WTC11 (cell line): ENCODE measurements at regions not wholly inside any gene's neighbourhood (a gene's known extent, or its start where the extent isn't known, plus 50 kb on each side); places are given as distances from the start of the nearest gene placed in this dataset.

Source experiments
- ATAC-seq: fragments of 200-7000 bp; cut with Tn5 transposase; 2 replicates; pipeline ENCODE4 v1.10.0; 2021; ENCODE audit warnings: mild to moderate bottlenecking, moderate library complexity
- CTCF ChIA-PET: fragments of 300-600 bp; sonication (Branson Sonifier 250); formaldehyde crosslinking; loops from one replicate; lab custom pipeline; 2021; ENCODE audit warnings: antibody characterized with exemption; lab: Charles Lee
- POLR2A ChIA-PET: fragments of 350-600 bp; sonication (Branson Sonifier 250); formaldehyde crosslinking; loops from one replicate; lab custom pipeline; 2021; ENCODE audit warnings: antibody characterized with exemption; lab: Charles Lee
- DNase-seq: peaks from one replicate; pipeline ENCODE4 v3.0.0; 2021; ENCODE audit warnings: low spot score
- H3K27ac Mint-ChIP-seq: 2 replicates; pipeline ENCODE4 v1.8.0; 2021; ENCODE audit warnings: mixed read lengths
- H3K27me3 Mint-ChIP-seq: 2 replicates; pipeline ENCODE4 v1.8.0; 2021; ENCODE audit warnings: low read depth, mild to moderate bottlenecking, moderate library complexity, mixed read lengths
- H3K36me3 Mint-ChIP-seq: 2 replicates; pipeline ENCODE4 v1.8.0; 2021; ENCODE audit warnings: mixed read lengths
- H3K4me1 Mint-ChIP-seq: 2 replicates; pipeline ENCODE4 v1.8.0; 2022; ENCODE audit warnings: mixed read lengths
- H3K4me3 Mint-ChIP-seq: 2 replicates; pipeline ENCODE4 v1.8.0; 2021; ENCODE audit warnings: mild to moderate bottlenecking, moderate library complexity, mixed read lengths
- H3K9me3 Mint-ChIP-seq: 2 replicates; pipeline ENCODE4 v1.8.0; 2021; ENCODE audit warnings: mixed read lengths
- CREM ChIP-seq: sonication (generic); formaldehyde crosslinking; IDR thresholded peaks from 2 replicates; pipeline ENCODE4 v1.8.1; 2022; ENCODE audit warnings: mild to moderate bottlenecking, missing genetic modification reagents, moderate library complexity
- ESRRA ChIP-seq: sonication (generic); formaldehyde crosslinking; IDR thresholded peaks from 2 replicates; pipeline ENCODE4 v1.8.1; 2022; ENCODE audit warnings: mild to moderate bottlenecking, missing genetic modification reagents, borderline replicate concordance
- FOXK1 ChIP-seq: sonication (generic); formaldehyde crosslinking; IDR thresholded peaks from 2 replicates; pipeline ENCODE4 v1.8.0; 2022; ENCODE audit warnings: mild to moderate bottlenecking, moderate library complexity, missing genetic modification reagents
- FOXP1 ChIP-seq: sonication (generic); formaldehyde crosslinking; IDR thresholded peaks from 2 replicates; pipeline ENCODE4 v1.8.0; 2022; ENCODE audit warnings: missing genetic modification reagents, mild to moderate bottlenecking, moderate library complexity, borderline replicate concordance
- FOXP4 ChIP-seq: sonication (generic); formaldehyde crosslinking; IDR thresholded peaks from 2 replicates; pipeline ENCODE4 v1.8.0; 2022; ENCODE audit warnings: mild to moderate bottlenecking, missing genetic modification reagents
- GABPB1 ChIP-seq: sonication (generic); formaldehyde crosslinking; IDR thresholded peaks from 2 replicates; pipeline ENCODE4 v1.8.1; 2023; ENCODE audit warnings: mild to moderate bottlenecking, missing genetic modification reagents
- MXD4 ChIP-seq: fragments of 250-450 bp; sonication (Bioruptor Pico); IDR thresholded peaks from 2 replicates; pipeline ENCODE4 v1.8.0; 2021; ENCODE audit warnings: mild to moderate bottlenecking, moderate library complexity, borderline replicate concordance
- NFATC4 ChIP-seq: fragments of 250-450 bp; sonication (Bioruptor Pico); IDR thresholded peaks from 2 replicates; pipeline ENCODE4 v1.9.0; 2021; ENCODE audit warnings: mild to moderate bottlenecking
- NFE2L1 ChIP-seq: sonication (generic); formaldehyde crosslinking; IDR thresholded peaks from 2 replicates; pipeline ENCODE4 v1.8.1; 2023; ENCODE audit warnings: missing genetic modification reagents
- NFYB ChIP-seq: sonication (generic); formaldehyde crosslinking; conservative IDR thresholded peaks from 2 replicates; pipeline ENCODE4 v1.8.0; 2022; ENCODE audit warnings: low read depth, missing genetic modification reagents
- NR1H2 ChIP-seq: sonication (generic); formaldehyde crosslinking; IDR thresholded peaks from 2 replicates; pipeline ENCODE4 v1.9.0; 2021; ENCODE audit warnings: mild to moderate bottlenecking, moderate library complexity, missing genetic modification reagents
- OVOL2 ChIP-seq: fragments of 250-450 bp; sonication (Bioruptor Pico); IDR thresholded peaks from 2 replicates; pipeline ENCODE4 v1.9.0; 2021; ENCODE audit warnings: mild to moderate bottlenecking, borderline replicate concordance
- PRRX2 ChIP-seq: fragments of 250-450 bp; sonication (Bioruptor Pico); IDR thresholded peaks from 2 replicates; pipeline ENCODE4 v1.8.0; 2021; ENCODE audit warnings: mild to moderate bottlenecking
- SMAD4 ChIP-seq: sonication (generic); formaldehyde crosslinking; IDR thresholded peaks from 2 replicates; pipeline ENCODE4 v1.8.0; 2022; ENCODE audit warnings: mild to moderate bottlenecking, missing genetic modification reagents
- TEAD1 ChIP-seq: sonication (generic); formaldehyde crosslinking; IDR thresholded peaks from 2 replicates; pipeline ENCODE4 v1.8.0; 2022; ENCODE audit warnings: mild to moderate bottlenecking, missing genetic modification reagents
- TEAD4 ChIP-seq: sonication (generic); formaldehyde crosslinking; IDR thresholded peaks from 2 replicates; pipeline ENCODE4 v1.8.0; 2022; ENCODE audit warnings: mild to moderate bottlenecking, missing genetic modification reagents
- TP53 ChIP-seq: sonication (generic); formaldehyde crosslinking; IDR thresholded peaks from 2 replicates; pipeline ENCODE4 v1.8.1; 2023; ENCODE audit warnings: mild to moderate bottlenecking, missing genetic modification reagents
- ZBTB21 ChIP-seq: sonication (generic); formaldehyde crosslinking; IDR thresholded peaks from 2 replicates; pipeline ENCODE4 v1.8.1; 2023; ENCODE audit warnings: mild to moderate bottlenecking, missing genetic modification reagents, borderline replicate concordance
- ZNF263 ChIP-seq: sonication (generic); formaldehyde crosslinking; IDR thresholded peaks from 2 replicates; pipeline ENCODE4 v1.8.1; 2022; ENCODE audit warnings: low read depth, mild to moderate bottlenecking, moderate library complexity, missing genetic modification reagents
- ZNF281 ChIP-seq: sonication (generic); formaldehyde crosslinking; IDR thresholded peaks from 2 replicates; pipeline ENCODE4 v1.8.0; 2023; ENCODE audit warnings: mild to moderate bottlenecking, missing genetic modification reagents
- ZNF317 ChIP-seq: sonication (generic); formaldehyde crosslinking; IDR thresholded peaks from 2 replicates; pipeline ENCODE4 v1.8.1; 2023; ENCODE audit warnings: low read depth, mild to moderate bottlenecking, moderate library complexity, missing genetic modification reagents, borderline replicate concordance
- ZNF416 ChIP-seq: fragments of 250-450 bp; sonication (Bioruptor Pico); IDR thresholded peaks from 2 replicates; pipeline ENCODE4 v1.9.0; 2021; ENCODE audit warnings: mild to moderate bottlenecking, inconsistent platforms
- ZNF425 ChIP-seq: fragments of 250-450 bp; sonication (Bioruptor Pico); conservative IDR thresholded peaks from 2 replicates; pipeline ENCODE4 v1.9.0; 2021; ENCODE audit warnings: mild to moderate bottlenecking
- ZSCAN18 ChIP-seq: fragments of 250-450 bp; sonication (Bioruptor Pico); IDR thresholded peaks from 2 replicates; pipeline ENCODE4 v2.1.2; 2022; ENCODE audit warnings: mild to moderate bottlenecking, moderate library complexity

GRCh38 chr12:92556141-92556540, 146.6 kb upstream of the PLEKHG7 start (continued):
- TF ChIP-seq TEAD1 (no peak), ZNF263 (CRISPR knock-in tag) (no peak), ZSCAN18 (CRISPR knock-in tag) (no peak), GABPB1 (CRISPR knock-in tag) (no peak), NFYB (CRISPR knock-in tag) (no peak), FOXP4 (no peak)

- ChIA-PET CTCF (no interaction called here), POLR2A (no interaction called here)
- Mint-ChIP-seq H3K9me3 (peaks cover 6% of the 10 kb centered on the region; the same call in 1 of the 2 replicates), H3K4me1 (peaks cover 12% of the 10 kb centered on the region; the same call in 1 of the 2 replicates), H3K27me3 (no peaks in the 10 kb centered on the region), H3K27ac (no peak overlapping the region), H3K4me3 (no peak overlapping the region), H3K36me3 (no peaks in the 10 kb centered on the region)
- ATAC-seq: no peak
- no peak for DNase-seq
- TF ChIP-seq MXD4 (CRISPR knock-in tag) (no peak), TP53 (CRISPR knock-in tag) (no peak), ZNF317 (CRISPR knock-in tag) (no peak), ZNF281 (CRISPR knock-in tag) (no peak)
Observed at GRCh38 chr12:92554158-92555073, 148.4 kb upstream of the PLEKHG7 start.

- H3K9me3 Mint-ChIP-seq: peaks cover 9% of the 10 kb centered on the region
- H3K27ac Mint-ChIP-seq: no peak overlapping the region
- peaks cover 12% of the 10 kb centered on the region; the same call in 1 of the 2 replicates for H3K4me1 Mint-ChIP-seq
- DNase-seq (no peak), ATAC-seq (no peak)
- H3K36me3 Mint-ChIP-seq: no peaks in the 10 kb centered on the region
- ChIA-PET POLR2A (no interaction called here), CTCF (no interaction called here)
- H3K27me3 Mint-ChIP-seq: no peaks in the 10 kb centered on the region
- H3K4me3 Mint-ChIP-seq: no peak overlapping the region
- TF ChIP-seq OVOL2 (CRISPR knock-in tag): no peak
- TF ChIP-seq NR1H2 (CRISPR knock-in tag): no peak
- TF ChIP-seq ZNF317 (CRISPR knock-in tag): no peak
- TF ChIP-seq FOXP1 (CRISPR knock-in tag): no peak
- no peak for TF ChIP-seq CREM (CRISPR knock-in tag)
- no peak for TF ChIP-seq SMAD4 (CRISPR knock-in tag)
- no peak for TF ChIP-seq ZNF416 (CRISPR knock-in tag)
- no peak for TF ChIP-seq NFATC4 (CRISPR knock-in tag)
- no peak for TF ChIP-seq MXD4 (CRISPR knock-in tag)
- TF ChIP-seq ZNF425 (CRISPR knock-in tag): no peak
- TF ChIP-seq ZBTB21: no peak
- TF ChIP-seq ESRRA (CRISPR knock-in tag): no peak
- TF ChIP-seq NFE2L1 (CRISPR knock-in tag): no peak
- no peak for TF ChIP-seq PRRX2 (CRISPR knock-in tag)
- TF ChIP-seq TEAD4: no peak
- no peak for TF ChIP-seq FOXK1
Observed at GRCh38 chr12:92553389-92553788, 149.4 kb upstream of the PLEKHG7 start.
